A673 (cell line): ENCODE measurements at regions not wholly inside any gene's neighbourhood (a gene's known extent, or its start where the extent isn't known, plus 50 kb on each side); places are given as distances from the start of the nearest gene placed in this dataset.

Experiments used
- BruUV-seq: library from RNA; stranded (reverse); fragments of 400-500 nt; replicated peaks from 2 replicates; lab custom pipeline; 2021; lab: Mats Ljungman, UMichigan
- CTCF ChIA-PET: fragments of 300-600 bp; sonication (Branson Sonifier 250); formaldehyde crosslinking; loops from one replicate; lab custom pipeline; 2022; ENCODE audit warnings: antibody characterized with exemption; lab: Charles Lee
- POLR2A ChIA-PET: fragments of 300-600 bp; sonication (Branson Sonifier 250); formaldehyde crosslinking; loops from one replicate; lab custom pipeline; 2022; ENCODE audit warnings: antibody characterized with exemption; ENCODE audit not compliant: low non-redundant PET; lab: Charles Lee
- DNase-seq: peaks from one replicate; pipeline ENCODE4 v3.0.0-alpha.2; 2015; ENCODE audit warnings: low spot score
- H3K27ac ChIP-seq: fragments of 200-600 bp; sonication (generic); 2 replicates; pipeline ENCODE4 v1.5.1; 2016; ENCODE audit warnings: mixed run types, low read depth, mild to moderate bottlenecking, mixed read lengths, antibody characterized with exemption, low read length; ENCODE audit not compliant: poor library complexity, severe bottlenecking
- H3K27me3 ChIP-seq: fragments of 200-600 bp; sonication (generic); replicated peaks from 2 replicates; pipeline ENCODE4 v1.6.1; 2017; ENCODE audit warnings: mixed run types, low read depth, mild to moderate bottlenecking, mixed read lengths, antibody characterized with exemption, low read length; ENCODE audit not compliant: insufficient read depth, poor library complexity
- H3K36me3 ChIP-seq: fragments of 200-600 bp; sonication (generic); 2 replicates; pipeline ENCODE4 v1.6.1; 2016; ENCODE audit warnings: mixed run types, mild to moderate bottlenecking, mixed read lengths, antibody characterized with exemption, low read length; ENCODE audit not compliant: insufficient read depth, poor library complexity, severe bottlenecking
- H3K4me1 ChIP-seq: fragments of 200-600 bp; sonication (generic); 2 replicates; pipeline ENCODE4 v1.6.1; 2017; ENCODE audit warnings: mixed run types, mild to moderate bottlenecking, mixed read lengths, antibody characterized with exemption, low read length; ENCODE audit not compliant: insufficient read depth, poor library complexity, severe bottlenecking
- H3K4me3 ChIP-seq: fragments of 200-600 bp; sonication (generic); 2 replicates; pipeline ENCODE4 v1.5.1; 2016; ENCODE audit warnings: low read depth, mixed run types, mild to moderate bottlenecking, mixed read lengths, low read length; ENCODE audit not compliant: poor library complexity, severe bottlenecking
- H3K9me3 ChIP-seq: fragments of 200-600 bp; sonication (generic); 2 replicates; pipeline ENCODE4 v1.6.1; 2016; ENCODE audit warnings: mixed run types, low read depth, mild to moderate bottlenecking, mixed read lengths, antibody characterized with exemption, low read length; ENCODE audit not compliant: poor library complexity, severe bottlenecking
- EZH2 ChIP-seq: fragments of 200-600 bp; sonication (generic); IDR thresholded peaks from 2 replicates; pipeline ENCODE4 v1.6.1; 2017; ENCODE audit warnings: borderline replicate concordance, low read depth, mild to moderate bottlenecking, mixed read lengths, antibody characterized with exemption, low read length; ENCODE audit not compliant: poor library complexity, severe bottlenecking
- intact Hi-C: fragments of 100-400 bp; cut with micrococcal nuclease; formaldehyde crosslinking; loops from one replicate; pipeline ENCODE4 v1.10.0; 2022; ENCODE audit not compliant: unreplicated experiment
- TF ChIP-seq, protein P1 (sequence below): fragments of 300-800, 200-600 bp; sonication (generic); conservative IDR thresholded peaks from 2 replicates; pipeline ENCODE4 v1.5.1; 2017; ENCODE audit warnings: low read depth, mild to moderate bottlenecking, antibody characterized with exemption, low read length, moderate library complexity, mixed read lengths

DNA sequence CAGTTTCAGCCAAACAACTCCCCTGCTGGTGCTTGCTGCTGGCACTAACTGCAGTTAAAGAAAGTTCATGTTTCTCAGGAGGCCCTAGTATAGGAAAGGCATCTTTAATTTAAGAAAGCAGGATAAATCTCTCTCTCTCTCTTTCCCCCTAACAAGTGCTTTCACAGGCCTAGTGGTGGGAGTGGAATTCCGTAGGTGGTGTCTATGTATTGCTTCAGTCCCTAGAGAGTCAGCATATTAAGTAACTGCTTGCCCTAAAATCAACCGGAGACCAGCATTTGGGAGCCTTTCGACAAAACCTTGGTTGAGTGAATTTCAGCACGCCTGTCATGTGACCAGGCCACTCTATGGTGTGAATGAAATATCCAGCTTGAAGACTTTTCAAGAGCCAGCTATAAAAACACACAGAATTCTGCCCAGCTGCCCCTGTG is 169.2 kb upstream of the TGFBR2 start:
- POLR2A ChIA-PET = no interaction called here
- no peak overlapping the region for H3K4me3 ChIP-seq
- H3K27me3 ChIP-seq = no peaks in the 10 kb centered on the region
- no peak for TF ChIP-seq EZH2
- TF ChIP-seq, protein P1, sequence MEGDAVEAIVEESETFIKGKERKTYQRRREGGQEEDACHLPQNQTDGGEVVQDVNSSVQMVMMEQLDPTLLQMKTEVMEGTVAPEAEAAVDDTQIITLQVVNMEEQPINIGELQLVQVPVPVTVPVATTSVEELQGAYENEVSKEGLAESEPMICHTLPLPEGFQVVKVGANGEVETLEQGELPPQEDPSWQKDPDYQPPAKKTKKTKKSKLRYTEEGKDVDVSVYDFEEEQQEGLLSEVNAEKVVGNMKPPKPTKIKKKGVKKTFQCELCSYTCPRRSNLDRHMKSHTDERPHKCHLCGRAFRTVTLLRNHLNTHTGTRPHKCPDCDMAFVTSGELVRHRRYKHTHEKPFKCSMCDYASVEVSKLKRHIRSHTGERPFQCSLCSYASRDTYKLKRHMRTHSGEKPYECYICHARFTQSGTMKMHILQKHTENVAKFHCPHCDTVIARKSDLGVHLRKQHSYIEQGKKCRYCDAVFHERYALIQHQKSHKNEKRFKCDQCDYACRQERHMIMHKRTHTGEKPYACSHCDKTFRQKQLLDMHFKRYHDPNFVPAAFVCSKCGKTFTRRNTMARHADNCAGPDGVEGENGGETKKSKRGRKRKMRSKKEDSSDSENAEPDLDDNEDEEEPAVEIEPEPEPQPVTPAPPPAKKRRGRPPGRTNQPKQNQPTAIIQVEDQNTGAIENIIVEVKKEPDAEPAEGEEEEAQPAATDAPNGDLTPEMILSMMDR = 0 out of 2 replicates have a peak, but pooled peaks have one; percentile 13
- intact Hi-C loops = no loop called here
- H3K4me1 ChIP-seq = peaks cover 31% of the 10 kb centered on the region
- peak overlapping the region; percentile 76 for H3K27ac ChIP-seq
- no TSS peak for BruUV-seq
- H3K36me3 ChIP-seq = no peaks in the 10 kb centered on the region
- CTCF ChIA-PET = interaction anchor here (0.6 kb wide), 2 partner anchors 742 to 1745 kb away, joined by 3 read pairs; no protein-coding TSS in a partner anchor
- DNase-seq = peak; percentile 90
- H3K9me3 ChIP-seq = no peaks in the 10 kb centered on the region

DNA sequence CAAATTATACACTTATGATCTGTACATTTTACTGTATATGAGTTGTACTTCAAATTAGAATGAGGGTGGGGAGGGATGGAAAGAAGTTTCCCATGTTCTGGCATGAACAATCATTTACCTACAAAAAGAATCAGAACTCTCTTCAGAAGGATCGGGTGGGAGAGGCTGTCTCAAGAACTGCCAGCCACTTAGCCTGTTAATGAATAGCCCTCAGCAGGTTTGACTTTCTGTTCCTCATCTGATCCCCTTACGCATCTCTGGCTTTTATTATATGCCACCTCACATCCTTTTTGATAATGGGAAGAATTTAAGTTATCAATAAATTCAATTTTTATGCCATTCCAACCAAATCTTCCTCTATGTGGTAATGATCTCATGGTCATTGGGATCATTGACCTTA is 168.3 kb upstream of the TGFBR2 start:
- Histone ChIP-seq H3K27ac (no peak overlapping the region), H3K9me3 (no peaks in the 10 kb centered on the region), H3K36me3 (no peaks in the 10 kb centered on the region), H3K4me1 (peaks cover 31% of the 10 kb centered on the region), H3K27me3 (no peaks in the 10 kb centered on the region), H3K4me3 (no peak overlapping the region)
- no TSS peak for BruUV-seq
- intact Hi-C loops = no loop called here
- no peak for DNase-seq
- ChIA-PET CTCF (no interaction called here), POLR2A (no interaction called here)
- TF ChIP-seq, protein P1 = no peak
- no peak for TF ChIP-seq EZH2

DNA sequence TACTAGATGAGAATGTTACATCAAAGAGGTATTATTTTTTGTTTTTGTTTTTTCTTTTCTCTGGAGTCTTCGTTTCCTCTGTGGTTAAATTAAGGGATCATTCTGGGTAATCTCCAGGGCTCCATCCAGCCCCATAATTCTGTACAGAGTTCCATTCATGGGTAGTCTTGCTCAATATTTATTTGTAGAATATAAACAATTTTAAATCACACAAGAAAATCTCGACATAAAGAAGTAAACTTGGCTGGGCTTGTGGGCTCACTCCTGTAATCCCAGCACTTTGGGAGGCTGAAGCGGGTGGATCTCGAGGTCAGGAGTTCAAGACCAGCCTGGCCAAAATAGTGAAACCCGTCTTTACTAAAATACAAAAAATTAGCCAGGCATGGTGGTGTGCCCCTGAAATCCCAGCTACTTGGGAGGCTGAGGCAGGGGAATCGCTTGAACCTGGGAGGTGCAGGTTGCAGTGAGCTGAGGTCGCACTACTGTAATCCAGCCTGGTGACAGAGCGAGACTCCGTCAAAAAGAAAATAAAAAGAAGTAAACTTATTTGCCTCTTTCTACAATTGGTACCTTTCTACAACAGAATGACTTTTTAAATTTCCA is 166.8 kb upstream of the TGFBR2 start:
- intact Hi-C loops = no loop called here
- TF ChIP-seq, protein P1 = no peak
- no peak for TF ChIP-seq EZH2
- CTCF ChIA-PET = no interaction called here

More for the DNA sequence above, 166.8 kb upstream of the TGFBR2 start:
- POLR2A ChIA-PET = no interaction called here
- no peaks in the 10 kb centered on the region for H3K27me3 ChIP-seq
- no TSS peak for BruUV-seq
- no peak overlapping the region for H3K4me3 ChIP-seq
- H3K36me3 ChIP-seq = no peaks in the 10 kb centered on the region
- H3K9me3 ChIP-seq = no peaks in the 10 kb centered on the region
- peaks cover 31% of the 10 kb centered on the region for H3K4me1 ChIP-seq
- H3K27ac ChIP-seq = no peak overlapping the region
- DNase-seq = no peak
